OCI-LY7 (cell line): ENCODE measurements at regions not wholly inside any gene's neighbourhood (a gene's known extent, or its start where the extent isn't known, plus 50 kb on each side); places are given as distances from the start of the nearest gene placed in this dataset.

ENCODE experiments used
- CTCF ChIP-seq: fragments of 200-600 bp; sonication (generic); conservative IDR thresholded peaks from 2 replicates; pipeline ENCODE4 v1.5.1; 2014; ENCODE audit warnings: mild to moderate bottlenecking, antibody characterized with exemption, low read length, moderate library complexity, mixed read lengths
- EZH2phosphoT487 ChIP-seq: fragments of 200-600 bp; sonication (generic); IDR thresholded peaks from 2 replicates; pipeline ENCODE4 v1.6.1; 2018; ENCODE audit warnings: low read depth, borderline replicate concordance, mild to moderate bottlenecking, mixed run types, antibody characterized with exemption, low read length, moderate library complexity, mixed read lengths

GRCh38 chr22:27148886-27149470 lies 491.6 kb downstream of the MIAT start:
- TF ChIP-seq CTCF (no peak), EZH2phosphoT487 (no peak)
